HG02678 (cell line): ENCODE measurements at regions not wholly inside any gene's neighbourhood (a gene's known extent, or its start where the extent isn't known, plus 50 kb on each side); places are given as distances from the start of the nearest gene placed in this dataset.
"Not testable (repeated sequence)": the region's sequence is repeated elsewhere in the genome, so short reads cannot be mapped to it uniquely, and the experiment has no call there.

Experiments
- ATAC-seq: cut with Tn5 transposase; IDR thresholded peaks from one replicate; pipeline ENCODE4 v1.9.1; 2021; ENCODE audit warnings: mild to moderate bottlenecking, moderate library complexity; ENCODE audit not compliant: unreplicated experiment

DNA sequence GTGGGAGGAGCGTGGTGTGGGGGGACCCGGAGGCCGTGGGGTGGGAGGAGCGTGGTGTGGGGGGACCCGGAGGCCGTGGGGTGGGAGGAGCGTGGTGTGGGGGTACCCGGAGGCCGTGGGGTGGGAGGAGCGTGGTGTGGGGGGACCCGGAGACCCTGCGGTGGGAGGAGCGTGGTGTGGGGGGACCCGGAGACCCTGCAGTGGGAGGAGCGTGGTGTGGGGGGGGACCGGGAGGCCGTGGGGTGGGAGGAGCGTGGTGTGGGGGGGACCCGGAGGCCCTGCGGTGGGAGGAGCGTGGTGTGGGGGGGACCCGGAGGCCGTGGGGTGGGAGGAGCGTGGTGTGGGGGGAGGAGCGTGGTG, 203.5 kb downstream of the DLL1 start:
- not testable (repeated sequence) for ATAC-seq

DNA sequence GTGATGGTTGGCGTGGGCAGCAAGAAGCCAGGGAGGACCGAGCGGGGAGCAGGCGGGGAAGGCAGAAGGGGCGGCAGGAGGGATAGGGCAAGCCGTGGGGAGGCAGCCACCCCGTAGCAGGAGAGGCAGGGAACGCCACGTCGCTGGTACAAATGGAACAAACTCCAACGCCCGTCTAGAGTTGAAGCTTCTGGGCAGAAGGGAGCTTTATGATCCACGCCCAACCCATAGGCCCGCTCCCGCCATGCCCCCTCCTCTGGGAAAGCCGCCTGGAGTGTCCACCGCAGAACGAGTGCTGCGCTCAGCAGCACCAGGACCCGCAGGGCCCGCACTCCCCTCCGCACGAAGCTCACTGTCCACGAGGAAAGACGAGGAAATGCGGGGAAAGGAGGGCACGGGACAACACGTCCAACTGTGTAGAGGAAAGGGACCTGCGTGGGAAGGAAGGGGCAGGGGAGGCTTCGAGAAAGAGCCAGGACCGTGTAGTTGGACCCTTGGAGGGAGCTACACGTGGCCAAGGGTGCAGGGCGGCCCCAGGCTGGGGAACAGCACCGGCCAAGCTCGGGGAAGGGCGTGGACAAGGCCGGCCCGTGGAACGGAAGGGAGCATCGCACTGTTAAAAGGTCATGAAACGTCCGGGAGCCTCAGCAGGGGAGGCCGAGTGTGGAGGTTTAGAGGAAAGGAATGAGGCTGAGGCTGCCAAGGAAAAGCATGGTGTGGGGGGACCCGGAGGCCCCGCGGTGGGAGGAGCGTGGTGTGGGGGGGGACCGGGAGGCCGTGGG, 204.0 kb downstream of the DLL1 start:
- ATAC-seq: no peak

DNA sequence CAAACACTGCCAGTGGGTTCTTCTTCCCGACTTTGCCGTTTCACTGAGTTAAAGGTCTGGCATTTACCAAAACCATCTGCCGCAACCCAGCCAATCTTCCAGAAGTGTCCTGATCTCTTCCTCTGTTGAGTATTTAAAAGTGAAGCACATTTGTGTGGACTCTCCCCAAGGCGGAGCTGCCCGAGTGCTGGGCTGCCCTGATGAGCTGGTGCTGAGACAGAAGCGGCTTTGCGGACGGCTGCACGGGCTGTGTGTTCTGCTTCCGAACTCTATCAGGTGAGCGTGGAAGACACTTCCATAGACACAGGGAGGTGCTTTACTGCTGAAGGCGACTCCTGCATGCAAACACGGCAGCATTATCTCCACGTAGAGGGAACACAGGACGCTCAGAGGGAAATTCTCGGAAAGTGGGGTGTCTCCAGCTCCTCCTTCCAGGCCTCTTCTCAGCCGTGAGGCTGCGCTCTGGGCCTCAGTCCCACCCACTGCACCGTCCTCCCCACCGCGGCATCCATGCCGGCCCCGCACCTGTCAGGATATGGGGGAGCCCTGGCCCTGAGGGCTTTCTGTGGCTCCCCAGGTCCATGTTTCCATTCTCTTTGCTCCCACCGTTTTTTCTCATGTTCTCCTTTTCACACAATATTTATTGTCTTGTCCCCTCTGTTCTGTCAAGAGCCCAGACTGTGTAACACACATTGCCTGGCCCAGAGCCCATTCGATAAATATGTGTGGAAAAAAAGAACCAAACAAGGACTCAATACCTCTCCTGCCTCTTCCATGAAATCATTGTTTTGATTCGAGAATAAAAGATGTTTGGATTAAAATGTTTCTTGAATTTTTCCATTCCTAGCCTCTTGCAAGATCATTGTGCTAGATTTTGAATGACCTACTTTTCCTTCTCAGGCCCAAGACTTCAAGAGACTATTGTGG, 205.1 kb downstream of the DLL1 start:
- ATAC-seq: no peak

DNA sequence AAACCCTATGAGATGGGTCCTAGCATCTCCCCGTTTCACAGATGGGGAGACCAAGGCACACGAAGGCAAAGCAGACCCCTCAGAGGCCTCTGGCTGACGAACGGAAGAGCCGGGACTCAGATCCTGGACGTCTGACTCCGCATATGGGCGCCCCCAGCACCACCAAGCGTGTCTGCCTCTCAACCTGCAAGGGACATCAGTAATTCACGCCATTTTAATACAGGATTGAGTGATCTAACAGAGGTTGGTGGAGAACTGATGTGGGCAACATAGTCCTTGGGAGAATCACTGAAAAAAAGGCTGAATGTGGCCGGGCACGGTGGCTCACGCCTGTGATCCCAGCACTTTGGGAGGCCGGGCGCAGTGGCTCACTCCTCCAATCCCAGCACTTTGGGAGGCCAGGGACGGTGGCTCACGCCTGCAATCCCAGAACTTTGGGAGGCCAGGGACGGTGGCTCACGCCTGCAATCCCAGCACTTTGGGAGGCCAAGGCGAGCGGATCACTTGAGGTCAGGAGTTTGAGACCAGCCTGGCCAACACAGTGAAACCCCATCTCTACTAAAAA, 206.6 kb downstream of the DLL1 start:
- no peak for ATAC-seq

DNA sequence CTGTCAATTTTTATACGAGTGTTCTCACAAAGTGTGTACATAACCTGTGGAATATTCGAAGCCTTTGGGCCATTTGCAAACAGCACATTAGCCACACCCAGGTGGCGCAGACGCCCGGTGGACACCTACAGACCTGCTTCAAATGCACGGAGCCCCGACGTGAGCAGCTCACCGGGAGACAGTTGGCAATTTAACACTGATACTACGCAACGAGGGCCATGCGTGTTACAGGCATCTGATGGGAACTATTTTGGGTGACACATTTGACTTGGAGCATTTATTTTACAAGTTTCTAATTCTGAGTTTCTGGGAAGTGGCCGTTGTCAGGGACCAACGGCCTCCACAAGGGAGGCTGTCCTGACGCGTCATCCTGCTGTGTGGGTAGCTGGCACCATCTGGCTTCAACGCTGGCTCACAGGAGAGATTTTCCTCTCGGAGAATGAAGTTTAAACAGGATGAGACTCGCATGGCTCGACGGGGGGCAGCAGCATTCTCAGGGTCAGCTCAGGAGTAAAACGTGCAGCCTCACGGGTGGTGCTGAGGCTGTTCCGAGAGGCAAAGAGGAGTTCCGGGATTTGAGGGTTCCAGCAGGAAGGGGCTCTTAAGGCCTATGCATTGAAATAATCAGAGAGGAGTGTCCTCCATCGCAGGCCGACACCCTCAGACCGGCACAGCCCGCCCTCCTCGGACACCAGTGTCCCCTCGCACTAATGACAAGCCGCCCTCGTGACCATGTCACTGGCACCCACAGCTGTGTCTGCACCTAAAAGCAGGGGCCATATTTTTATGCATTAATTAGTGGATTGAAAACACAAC, 207.4 kb downstream of the DLL1 start:
- ATAC-seq: no peak

DNA sequence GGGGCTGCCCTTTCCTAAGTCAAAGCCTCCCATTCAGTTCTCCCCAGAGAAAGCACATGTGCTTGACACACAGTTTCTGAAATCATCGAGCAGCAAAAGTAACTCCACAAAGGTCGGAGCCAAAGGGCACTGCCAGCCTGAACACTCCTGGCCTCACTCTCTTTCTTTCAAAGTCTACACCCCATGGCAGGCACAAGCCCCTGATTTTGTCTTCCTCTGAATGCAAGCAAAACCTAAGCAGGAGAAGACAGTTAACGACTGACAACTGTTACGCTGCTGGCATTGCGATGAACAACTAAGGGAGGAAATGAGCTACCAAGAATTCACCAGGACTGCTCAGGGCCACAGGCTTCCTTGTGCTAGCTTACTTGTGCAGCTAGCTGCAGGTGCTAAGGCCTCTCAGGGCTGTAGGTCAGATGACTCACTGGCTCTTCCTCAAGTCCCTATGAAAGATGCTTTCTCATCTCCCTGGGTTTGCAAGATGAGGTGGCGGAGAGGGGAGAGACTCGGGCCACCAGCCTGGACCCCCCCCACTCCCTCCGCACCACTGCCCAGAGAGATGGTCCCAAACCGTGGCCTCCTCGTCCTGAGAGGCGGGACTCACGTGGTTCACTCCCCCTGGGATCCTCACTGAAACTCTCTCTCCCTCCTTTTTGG, 208.2 kb downstream of the DLL1 start:
- ATAC-seq: no peak

DNA sequence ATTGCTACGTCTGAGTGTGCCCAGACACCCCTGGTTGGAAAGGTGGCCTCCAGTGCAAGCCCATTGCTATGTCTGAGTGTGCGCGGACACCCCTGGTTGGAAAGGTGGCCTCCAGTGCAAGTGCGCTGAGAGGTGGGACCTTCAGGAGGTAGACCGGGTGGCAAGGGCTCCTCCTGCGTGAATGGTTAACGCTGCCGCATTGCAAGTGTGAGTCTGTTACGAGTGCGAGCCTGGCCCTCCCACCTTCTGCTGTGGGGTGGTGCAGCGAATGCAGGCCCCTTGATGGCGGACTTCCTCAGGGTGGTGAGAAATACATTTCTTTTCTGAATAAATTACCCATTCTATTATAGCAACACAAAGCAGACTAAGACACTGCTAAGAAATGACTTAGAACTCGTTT, 208.8 kb downstream of the DLL1 start:
- ATAC-seq: no peak

DNA sequence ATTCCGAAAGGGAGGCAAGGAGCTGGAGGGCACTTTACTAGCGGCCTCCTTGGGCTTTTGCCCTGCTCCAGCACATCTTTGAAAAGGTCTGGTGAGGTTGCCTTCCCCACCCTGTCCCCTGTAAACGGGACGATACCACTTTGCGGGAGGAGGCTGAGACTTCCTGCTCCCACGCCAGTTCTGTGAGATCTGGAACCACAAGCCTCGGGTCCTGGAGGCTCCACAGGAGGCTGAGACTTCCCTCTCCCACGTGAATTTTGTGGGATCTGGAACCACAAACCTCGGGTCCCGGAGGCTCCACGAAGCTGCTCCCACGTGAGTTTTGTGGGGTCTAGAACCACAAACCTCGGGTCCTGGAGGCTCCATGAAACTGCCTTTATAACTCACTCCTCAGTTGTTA, 209.3 kb downstream of the DLL1 start:
- ATAC-seq: no peak

DNA sequence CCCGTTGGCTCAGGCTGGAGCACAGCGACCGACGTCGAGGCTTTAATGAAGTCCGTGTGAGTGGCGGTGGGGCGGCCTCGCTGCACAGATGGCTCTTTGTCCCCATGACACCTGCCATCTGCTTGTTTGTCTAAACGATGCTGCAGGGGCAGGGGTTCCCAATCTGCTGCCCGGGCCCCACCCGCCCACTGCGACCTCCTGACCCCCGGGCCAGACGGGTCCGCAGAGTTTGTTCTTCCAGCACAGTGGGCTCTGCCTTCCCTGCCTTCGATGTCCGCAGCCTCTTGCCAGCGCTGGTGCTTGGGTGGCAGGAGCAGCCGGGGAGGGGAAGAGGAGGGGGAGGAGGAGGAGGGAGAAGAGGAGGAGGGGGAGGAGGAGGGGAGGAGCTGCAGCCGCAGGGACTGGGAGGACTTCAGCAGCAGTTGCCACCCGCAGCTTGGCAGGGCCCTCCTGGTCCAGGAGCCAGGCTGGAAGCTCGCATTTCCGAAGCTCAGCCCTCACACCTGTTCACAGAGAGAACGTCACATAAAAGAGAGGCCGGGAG, 210.0 kb downstream of the DLL1 start:
- no peak for ATAC-seq

DNA sequence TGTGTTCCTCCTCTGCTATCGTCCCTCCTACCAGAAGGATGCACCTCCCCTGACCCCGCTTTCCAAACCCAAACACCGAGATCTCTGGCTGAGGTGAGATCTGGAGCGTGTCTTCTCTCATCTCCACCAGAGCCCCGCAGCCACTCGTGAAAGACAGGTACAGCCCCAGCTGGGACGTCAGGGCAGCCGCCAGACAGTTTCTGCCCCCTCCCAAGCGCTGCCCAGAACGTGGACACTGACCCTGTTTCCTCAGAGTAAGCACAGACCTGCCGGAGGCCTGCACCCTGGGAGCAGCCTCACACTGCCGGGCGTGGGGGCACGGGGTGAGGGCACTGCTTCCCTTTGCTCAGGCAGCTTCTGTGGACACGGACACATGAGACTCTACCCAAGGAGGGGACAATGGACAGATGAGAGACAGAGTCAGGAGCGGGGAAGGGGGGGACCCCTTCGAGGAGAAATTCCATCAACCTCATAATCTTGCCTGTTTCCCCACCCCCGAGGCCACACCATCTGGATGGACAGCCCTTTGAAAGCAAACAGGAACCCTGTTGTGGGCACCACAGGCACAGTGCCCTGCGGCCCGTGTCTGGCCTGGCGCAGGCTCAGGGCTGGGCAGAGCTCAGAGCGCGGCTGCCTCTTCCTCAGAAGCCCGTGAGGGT, 210.6 kb downstream of the DLL1 start:
- ATAC-seq: no peak

DNA sequence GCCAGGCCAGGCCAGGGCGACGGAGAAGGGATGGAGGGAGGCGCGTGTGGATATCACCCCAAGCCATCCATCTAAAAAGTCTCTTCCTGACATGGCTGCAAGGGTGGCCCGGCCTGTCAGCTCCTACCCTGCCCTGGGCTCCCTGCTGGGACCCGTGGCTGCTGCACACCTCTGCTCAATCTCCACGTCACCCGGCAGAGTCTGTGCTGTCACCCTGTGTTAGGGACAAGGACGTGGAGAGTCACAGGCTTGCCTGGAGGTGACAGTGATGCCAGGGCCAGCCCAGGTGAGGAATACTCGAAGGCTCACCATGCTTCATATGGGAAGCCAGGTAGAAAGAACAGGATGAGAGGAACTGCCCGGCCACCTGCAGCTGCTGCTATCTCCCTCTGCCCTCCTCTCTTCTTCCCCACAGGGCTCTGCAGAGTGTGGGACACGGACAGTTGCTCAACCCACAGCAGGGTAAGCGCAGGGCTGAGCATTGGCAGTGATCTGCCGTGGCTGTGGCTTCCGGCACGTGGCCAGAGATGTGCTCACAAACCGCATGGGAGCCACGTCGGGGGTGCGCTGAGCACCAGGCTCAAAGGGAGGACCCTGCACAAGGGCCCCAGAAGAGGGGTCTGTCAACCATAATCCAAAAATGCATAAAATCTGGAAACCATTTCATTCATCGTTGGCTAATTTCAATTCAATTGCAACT, 214.3 kb downstream of the DLL1 start:
- no peak for ATAC-seq

DNA sequence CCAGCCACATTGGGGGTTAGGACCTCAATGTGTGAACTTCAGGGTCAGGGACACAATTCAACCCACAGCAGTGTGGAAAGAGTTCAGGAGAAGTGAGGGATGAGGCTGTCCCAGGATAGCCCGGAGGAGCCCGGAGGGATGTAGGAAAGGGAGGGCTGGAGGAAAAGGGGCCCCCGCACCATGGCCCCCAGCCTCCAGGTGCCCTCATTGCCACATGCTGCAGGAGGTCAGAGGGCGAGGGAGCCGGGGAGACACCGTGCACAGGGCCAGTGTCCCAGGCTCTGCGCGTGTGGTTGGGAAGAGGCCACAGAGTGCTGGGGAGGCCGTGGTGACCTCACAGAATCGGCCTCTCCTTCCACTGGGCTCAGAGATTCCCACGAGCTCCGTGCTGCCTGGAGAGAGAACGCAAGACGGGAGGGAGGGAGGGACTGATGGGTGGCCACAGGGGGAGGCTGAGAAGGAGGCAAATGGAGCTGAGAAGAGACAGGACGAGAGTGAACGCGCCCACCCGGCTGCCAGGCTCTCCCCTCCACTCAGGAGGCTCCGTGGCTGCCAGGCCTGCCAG, 215.1 kb downstream of the DLL1 start:
- ATAC-seq: no peak

DNA sequence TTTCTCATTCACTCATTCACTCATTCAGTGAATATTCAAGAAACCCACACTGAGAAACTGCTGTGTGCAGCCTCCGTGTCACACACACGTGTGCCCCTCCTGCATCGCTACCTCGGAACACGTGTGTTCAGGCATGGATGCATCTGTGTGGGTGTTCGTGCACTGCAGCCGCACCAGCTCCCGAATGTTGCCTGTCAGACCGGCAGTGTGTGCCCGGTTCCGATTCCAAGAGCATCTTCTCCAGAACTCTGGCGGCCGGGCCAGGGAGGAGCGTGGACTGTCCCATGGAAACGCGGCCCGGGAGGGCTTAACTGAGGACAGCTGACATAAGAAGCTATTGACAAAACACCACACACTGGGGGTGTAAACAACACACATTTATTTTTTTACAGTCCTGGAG, 216.0 kb downstream of the DLL1 start:
- ATAC-seq: no peak

DNA sequence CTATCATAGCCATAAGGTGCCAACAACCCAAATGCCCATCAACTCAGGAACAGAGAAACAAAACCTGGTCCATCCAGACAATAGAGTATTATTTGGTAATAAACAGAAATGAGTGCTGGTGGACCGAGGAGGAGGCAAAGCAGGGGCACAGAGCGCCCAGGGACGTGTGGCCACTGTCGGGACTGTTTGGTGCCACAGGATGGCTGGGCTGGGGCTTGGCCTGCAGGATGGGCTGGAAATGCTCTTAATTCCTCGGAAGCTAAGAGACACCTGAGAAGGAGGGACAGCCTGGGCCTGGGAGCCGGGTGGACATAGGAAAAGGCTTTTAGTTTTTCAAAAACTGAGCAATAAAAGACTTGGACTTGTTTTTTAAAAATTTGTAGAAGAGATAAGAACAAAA, 216.4 kb downstream of the DLL1 start:
- ATAC-seq: no peak

DNA sequence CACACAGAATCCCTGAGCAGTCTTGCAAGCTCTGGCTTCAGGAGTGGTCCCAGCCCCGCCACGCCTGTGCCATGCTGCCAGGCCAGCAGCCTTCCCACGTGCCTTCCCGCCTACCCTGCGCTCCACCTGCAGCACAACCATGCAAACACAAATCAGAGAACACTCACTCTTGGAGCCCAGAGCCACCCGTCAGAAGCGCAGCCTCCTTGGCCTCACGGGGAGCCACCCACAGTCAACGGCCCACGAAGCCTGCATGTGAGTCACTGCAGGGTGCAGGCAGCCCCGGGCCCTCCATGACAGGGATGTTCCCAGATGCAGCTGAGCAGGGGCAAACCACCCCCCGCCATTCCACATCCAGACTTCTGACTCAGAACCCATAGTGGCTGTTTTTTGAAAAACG, 217.0 kb downstream of the DLL1 start:
- no peak for ATAC-seq

DNA sequence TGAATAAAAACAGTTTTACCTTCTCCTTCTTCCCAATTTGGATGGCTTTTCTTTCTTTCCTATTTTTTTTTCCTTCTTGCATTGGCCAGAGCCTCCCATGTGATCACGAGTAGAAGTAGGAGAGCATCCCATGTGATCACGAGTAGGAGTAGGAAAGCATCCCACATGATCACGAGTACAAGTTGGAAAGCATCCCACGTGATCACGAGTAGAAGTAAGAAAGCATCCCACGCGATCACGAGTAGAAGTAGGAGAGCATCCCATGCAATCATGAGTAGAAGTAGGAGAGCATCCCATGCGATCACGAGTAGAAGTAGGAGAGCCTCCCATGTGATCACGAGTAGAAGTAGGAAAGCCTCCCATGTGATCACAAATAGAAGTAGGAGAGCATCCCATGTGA, 218.6 kb downstream of the DLL1 start:
- ATAC-seq: no peak

DNA sequence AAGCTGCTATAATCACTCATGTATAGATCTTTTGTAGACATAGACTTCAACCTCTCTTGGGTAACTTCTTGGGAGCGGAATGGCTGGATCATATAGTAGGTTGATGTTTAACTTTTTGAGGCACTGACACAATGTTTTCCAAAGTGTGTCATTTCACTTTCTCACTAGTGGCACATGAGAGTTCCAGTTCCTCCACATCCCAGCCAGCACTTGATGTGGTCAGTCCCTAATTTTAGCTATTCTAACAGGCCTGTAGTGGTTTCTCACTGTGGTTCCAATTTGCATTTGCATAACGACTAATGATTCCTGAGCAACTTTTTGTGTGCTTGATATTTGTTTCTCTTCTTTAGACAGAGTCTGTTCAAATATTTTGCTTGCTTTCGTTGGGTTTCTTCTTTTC, 221.3 kb downstream of the DLL1 start:
- no peak for ATAC-seq

DNA sequence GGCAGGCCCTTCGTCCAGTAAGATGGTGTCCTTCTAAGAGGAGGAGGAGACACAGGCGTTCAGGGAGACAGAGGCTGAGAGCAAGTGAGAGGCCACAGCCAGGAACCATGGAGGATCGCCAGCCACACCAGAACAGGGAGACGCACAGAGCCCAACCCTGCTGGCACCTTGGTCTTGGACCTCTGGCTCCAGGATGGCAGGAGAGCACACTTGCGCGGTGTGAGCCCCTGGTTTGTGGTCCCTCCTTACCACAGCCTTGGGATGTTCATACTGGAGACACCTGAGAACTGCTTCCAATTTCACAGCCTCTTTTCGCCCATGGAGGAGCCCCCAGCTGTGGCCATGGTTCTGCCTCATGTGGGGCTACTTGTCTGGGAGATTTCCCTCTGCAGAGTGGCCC, 222.4 kb downstream of the DLL1 start:
- ATAC-seq: no peak

DNA sequence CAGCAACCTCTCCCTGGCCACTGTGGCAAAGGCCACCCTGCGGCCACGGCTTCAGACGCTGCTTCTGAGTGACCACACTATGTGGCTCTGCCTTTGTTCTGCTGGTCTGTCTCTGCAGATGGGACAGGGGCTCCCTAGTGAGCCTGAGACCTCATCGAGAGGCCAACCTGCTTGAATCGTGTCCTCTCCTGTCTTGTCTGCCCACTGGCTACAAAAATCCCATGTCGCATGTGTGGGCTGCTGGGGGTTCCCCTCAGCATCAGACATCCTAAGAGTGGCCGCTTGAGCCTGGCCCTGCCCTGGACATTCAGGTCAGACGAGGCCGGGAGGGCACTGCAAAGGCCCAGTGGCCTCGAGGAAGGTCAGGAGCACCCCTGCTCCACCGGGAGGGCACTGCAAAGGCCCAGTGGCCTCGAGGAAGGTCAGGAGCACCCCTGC, 222.9 kb downstream of the DLL1 start:
- ATAC-seq: no peak
